ENCODE measurements at regions not wholly inside any gene's neighbourhood (a gene's known extent, or its start where the extent isn't known, plus 50 kb on each side); places are given as distances from the start of the nearest gene placed in this dataset.

GRCh38 chr4:45647823-45648222, 476.0 kb downstream of the GABRG1 start:
- no peak for DNase-seq (ENCODE audit: low read depth in 3 of 3, low spot score in 2 of 3)

GRCh38 chr4:45646885-45647590, 476.8 kb downstream of the GABRG1 start:
- no peak for DNase-seq (ENCODE audit: low read depth in 3 of 3, low spot score in 2 of 3)

GRCh38 chr4:45640281-45640680, 483.6 kb downstream of the GABRG1 start:
- no peak for DNase-seq (ENCODE audit: low read depth in 3 of 3, low spot score in 2 of 3)

- no peak for DNase-seq (ENCODE audit: low read depth in 3 of 3, low spot score in 2 of 3)
These were observed 485.2 kb downstream of the GABRG1 start for GRCh38 chr4:45638641-45639040.

GRCh38 chr4:45636175-45636574, 487.7 kb downstream of the GABRG1 start:
- DNase-seq (ENCODE audit: low read depth in 3 of 3, low spot score in 2 of 3) = no peak

GRCh38 chr4:45629717-45630116, 494.1 kb downstream of the GABRG1 start:
- DNase-seq (ENCODE audit: low read depth in 3 of 3, low spot score in 2 of 3) = no peak

GRCh38 chr4:45621971-45622370, 501.9 kb downstream of the GABRG1 start:
- DNase-seq (ENCODE audit: low read depth in 3 of 3, low spot score in 2 of 3) = no peak

GRCh38 chr4:45620808-45621207, 503.0 kb downstream of the GABRG1 start:
- DNase-seq (ENCODE audit: low read depth in 3 of 3, low spot score in 2 of 3) = no peak

- no peak for DNase-seq (ENCODE audit: low read depth in 3 of 3, low spot score in 2 of 3)
These were observed 527.3 kb downstream of the GABRG1 start for GRCh38 chr4:45596379-45597101.

- DNase-seq (ENCODE audit: low read depth in 3 of 3, low spot score in 2 of 3) = no peak
These were observed 543.5 kb downstream of the GABRG1 start for GRCh38 chr4:45580334-45580733.

- DNase-seq (ENCODE audit: low read depth in 3 of 3, low spot score in 2 of 3) = no peak
These were observed 545.0 kb downstream of the GABRG1 start for GRCh38 chr4:45578874-45579273.

GRCh38 chr4:45576275-45576674, 547.6 kb downstream of the GABRG1 start:
- no peak for DNase-seq (ENCODE audit: low read depth in 3 of 3, low spot score in 2 of 3)

GRCh38 chr4:45569619-45570018, 554.2 kb downstream of the GABRG1 start:
- DNase-seq (ENCODE audit: low read depth in 3 of 3, low spot score in 2 of 3) = no peak

GRCh38 chr4:45568694-45569093, 555.2 kb downstream of the GABRG1 start:
- DNase-seq (ENCODE audit: low read depth in 3 of 3, low spot score in 2 of 3) = no peak

- no peak for DNase-seq (ENCODE audit: low read depth in 3 of 3, low spot score in 2 of 3)
These were observed 556.8 kb downstream of the GABRG1 start for GRCh38 chr4:45566896-45567603.

GRCh38 chr4:45554423-45554822, 569.4 kb downstream of the GABRG1 start:
- DNase-seq (ENCODE audit: low read depth in 3 of 3, low spot score in 2 of 3) = no peak

GRCh38 chr4:45550766-45551366, 573.0 kb downstream of the GABRG1 start:
- DNase-seq (ENCODE audit: low read depth in 3 of 3, low spot score in 2 of 3) = no peak

GRCh38 chr4:45539142-45539814, 584.6 kb downstream of the GABRG1 start:
- no peak for DNase-seq (ENCODE audit: low read depth in 3 of 3, low spot score in 2 of 3)

- no peak for DNase-seq (ENCODE audit: low read depth in 3 of 3, low spot score in 2 of 3)
These were observed 593.4 kb downstream of the GABRG1 start for GRCh38 chr4:45530498-45530897.

- no peak for DNase-seq (ENCODE audit: low read depth in 3 of 3, low spot score in 2 of 3)
These were observed 596.7 kb downstream of the GABRG1 start for GRCh38 chr4:45527160-45527559.

- DNase-seq (ENCODE audit: low read depth in 3 of 3, low spot score in 2 of 3) = no peak
These were observed 605.0 kb downstream of the GABRG1 start for GRCh38 chr4:45518832-45519231.
